Lower lobe of right lung (tissue), 2 donors: ENCODE measurements at regions not wholly inside any gene's neighbourhood (a gene's known extent, or its start where the extent isn't known, plus 50 kb on each side); places are given as distances from the start of the nearest gene placed in this dataset.

ENCODE experiments used
- ATAC-seq, 2 donors: fragments of 200-7000 bp; cut with Tn5 transposase; one replicate each; pipeline ENCODE4 v1.9.1; 2020 to 2022; ENCODE audit warnings: mild to moderate bottlenecking in 2 of 2, moderate library complexity in 2 of 2
- DNase-seq: peaks from one replicate; pipeline ENCODE4 v3.0.0-alpha.2; 2020
- H3K27ac ChIP-seq: fragments of 200-600 bp; one replicate; pipeline ENCODE4 v1.8.0; 2022
- H3K27me3 ChIP-seq: fragments of 200-600 bp; one replicate; pipeline ENCODE4 v1.8.0; 2022; ENCODE audit warnings: low read depth
- H3K36me3 ChIP-seq: fragments of 200-600 bp; one replicate; pipeline ENCODE4 v1.8.0; 2022; ENCODE audit warnings: mild to moderate bottlenecking
- H3K4me1 ChIP-seq: fragments of 200-600 bp; one replicate; pipeline ENCODE4 v1.8.0; 2022
- H3K4me3 ChIP-seq: fragments of 200-600 bp; one replicate; pipeline ENCODE4 v1.8.0; 2022; ENCODE audit warnings: mild to moderate bottlenecking
- H3K9me3 ChIP-seq: fragments of 200-600 bp; one replicate; pipeline ENCODE4 v1.8.0; 2022
- intact Hi-C: fragments of 100-400 bp; cut with DNase I; formaldehyde crosslinking; loops from one replicate; pipeline ENCODE4 v1.11.0; 2022
- TF ChIP-seq, protein P1 (sequence below): fragments of 200-600 bp; IDR thresholded peaks from one replicate; pipeline ENCODE4 v1.8.0; 2022; ENCODE audit warnings: antibody characterized with exemption, mild to moderate bottlenecking
- donor health status: DM: no; HTN: yes; CAD: no; lungs with severe emphysema.

DNA sequence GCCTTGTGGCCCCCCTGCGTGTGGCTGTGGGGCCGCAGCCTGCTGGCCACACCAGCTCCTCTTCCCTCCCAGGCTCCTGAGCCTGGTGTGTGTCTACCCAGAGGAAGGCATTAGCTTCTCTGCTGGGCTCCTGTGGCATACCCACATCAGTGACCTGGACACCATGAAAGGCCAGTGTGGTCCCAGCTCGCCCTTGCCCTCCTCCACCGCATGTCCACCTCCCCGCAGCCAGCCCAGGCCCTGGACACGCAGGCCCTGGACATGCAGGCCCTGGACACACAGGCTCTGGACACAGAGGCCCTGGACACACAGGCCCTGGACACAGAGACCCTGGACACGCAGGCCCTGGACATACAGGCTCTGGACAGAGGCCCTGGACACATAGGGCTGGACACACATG, 153.4 kb upstream of the PPP1R26 start:
- H3K27me3 ChIP-seq: peaks cover 6% of the 10 kb centered on the region
- H3K9me3 ChIP-seq: no peaks in the 10 kb centered on the region
- H3K27ac ChIP-seq: no peak overlapping the region
- TF ChIP-seq, protein P1, sequence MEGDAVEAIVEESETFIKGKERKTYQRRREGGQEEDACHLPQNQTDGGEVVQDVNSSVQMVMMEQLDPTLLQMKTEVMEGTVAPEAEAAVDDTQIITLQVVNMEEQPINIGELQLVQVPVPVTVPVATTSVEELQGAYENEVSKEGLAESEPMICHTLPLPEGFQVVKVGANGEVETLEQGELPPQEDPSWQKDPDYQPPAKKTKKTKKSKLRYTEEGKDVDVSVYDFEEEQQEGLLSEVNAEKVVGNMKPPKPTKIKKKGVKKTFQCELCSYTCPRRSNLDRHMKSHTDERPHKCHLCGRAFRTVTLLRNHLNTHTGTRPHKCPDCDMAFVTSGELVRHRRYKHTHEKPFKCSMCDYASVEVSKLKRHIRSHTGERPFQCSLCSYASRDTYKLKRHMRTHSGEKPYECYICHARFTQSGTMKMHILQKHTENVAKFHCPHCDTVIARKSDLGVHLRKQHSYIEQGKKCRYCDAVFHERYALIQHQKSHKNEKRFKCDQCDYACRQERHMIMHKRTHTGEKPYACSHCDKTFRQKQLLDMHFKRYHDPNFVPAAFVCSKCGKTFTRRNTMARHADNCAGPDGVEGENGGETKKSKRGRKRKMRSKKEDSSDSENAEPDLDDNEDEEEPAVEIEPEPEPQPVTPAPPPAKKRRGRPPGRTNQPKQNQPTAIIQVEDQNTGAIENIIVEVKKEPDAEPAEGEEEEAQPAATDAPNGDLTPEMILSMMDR: no peak
- H3K36me3 ChIP-seq: no peaks in the 10 kb centered on the region
- no peak overlapping the region for H3K4me3 ChIP-seq
- intact Hi-C loops: no loop called here
- H3K4me1 ChIP-seq: no peaks in the 10 kb centered on the region
- ATAC-seq: no peak
- peak; percentile 35 for DNase-seq

DNA sequence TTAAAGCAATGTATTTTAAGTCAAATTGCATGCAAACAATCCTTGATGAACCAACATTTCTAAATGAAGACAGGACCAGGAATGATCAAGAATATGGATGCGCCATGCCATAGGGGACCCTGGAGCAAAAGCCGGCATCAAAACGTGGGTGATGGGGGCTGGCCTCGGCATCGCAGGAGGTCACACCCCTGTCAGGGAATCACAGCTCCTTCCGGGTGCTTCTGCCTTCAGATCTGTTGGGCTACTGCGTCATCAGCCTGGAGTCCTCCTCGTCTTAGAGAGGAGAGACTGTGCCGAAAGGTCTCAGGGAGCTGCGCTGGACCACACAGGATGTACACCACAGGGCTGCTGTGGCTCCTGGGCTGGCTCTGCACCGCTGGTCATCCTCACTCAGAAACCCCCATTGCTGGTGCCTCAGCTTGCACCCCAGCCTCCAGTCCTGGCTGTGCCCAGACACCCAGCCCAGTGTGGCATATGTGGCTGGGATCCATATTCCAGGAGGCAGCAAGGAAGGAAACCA, 152.9 kb upstream of the PPP1R26 start:
- TF ChIP-seq, protein P1: no peak
- Histone ChIP-seq H3K4me3 (no peak overlapping the region), H3K4me1 (no peaks in the 10 kb centered on the region), H3K27me3 (peaks cover 6% of the 10 kb centered on the region), H3K9me3 (no peaks in the 10 kb centered on the region), H3K36me3 (no peaks in the 10 kb centered on the region), H3K27ac (no peak overlapping the region)
- no peak for ATAC-seq
- intact Hi-C loops: no loop called here
- DNase-seq: peak; percentile 25

DNA sequence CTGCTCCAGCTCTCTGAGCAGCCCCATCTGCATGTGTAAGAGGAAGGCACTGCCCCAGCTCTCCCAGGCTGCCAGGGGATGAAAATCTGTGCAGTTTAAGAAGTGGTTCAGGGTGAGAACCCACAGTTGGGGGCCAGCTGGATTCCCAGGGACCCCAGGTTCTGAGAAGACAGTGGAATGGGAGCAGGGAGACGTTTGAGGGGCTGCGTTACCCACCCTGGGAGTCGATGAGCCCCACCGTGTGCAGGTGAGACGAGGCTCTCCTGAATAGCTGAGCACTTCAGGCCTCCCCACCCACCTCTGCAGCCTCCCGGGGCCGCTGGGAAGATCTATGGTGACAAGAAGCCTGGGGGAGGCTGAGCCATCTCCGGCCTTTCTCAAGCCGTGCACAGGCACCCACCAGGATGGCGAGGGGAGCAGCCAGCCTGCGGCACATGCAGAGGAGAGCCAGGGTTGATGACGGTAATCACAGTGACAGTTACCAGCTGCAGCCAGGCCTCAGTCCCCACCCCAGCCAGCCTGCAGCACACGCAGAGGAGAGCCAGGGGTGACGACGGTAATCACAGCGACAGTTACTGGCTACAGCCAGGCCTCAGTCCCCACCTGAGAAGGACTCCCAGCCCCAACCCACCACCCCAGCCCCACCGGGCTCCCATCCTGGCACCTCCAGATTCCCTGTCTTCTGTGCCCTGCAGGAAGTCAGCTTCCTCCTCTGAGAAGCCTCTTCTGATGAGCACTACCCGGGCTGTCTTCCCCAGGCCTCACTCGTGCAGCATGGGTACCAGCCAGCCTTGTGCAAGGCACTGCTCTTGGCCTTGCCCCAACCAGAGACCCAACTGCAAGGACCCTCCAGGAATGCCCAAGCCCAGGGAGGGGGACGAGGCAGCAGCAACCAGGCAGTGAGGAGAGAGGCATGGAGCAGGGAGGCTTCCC, 150.8 kb upstream of the PPP1R26 start:
- Histone ChIP-seq H3K27ac (no peak overlapping the region), H3K36me3 (no peaks in the 10 kb centered on the region), H3K9me3 (no peaks in the 10 kb centered on the region), H3K4me3 (no peak overlapping the region), H3K27me3 (peaks cover 6% of the 10 kb centered on the region), H3K4me1 (no peaks in the 10 kb centered on the region)
- TF ChIP-seq, protein P1: no peak
- DNase-seq: peak; percentile 33
- no peak for ATAC-seq
- intact Hi-C loops: no loop called here

DNA sequence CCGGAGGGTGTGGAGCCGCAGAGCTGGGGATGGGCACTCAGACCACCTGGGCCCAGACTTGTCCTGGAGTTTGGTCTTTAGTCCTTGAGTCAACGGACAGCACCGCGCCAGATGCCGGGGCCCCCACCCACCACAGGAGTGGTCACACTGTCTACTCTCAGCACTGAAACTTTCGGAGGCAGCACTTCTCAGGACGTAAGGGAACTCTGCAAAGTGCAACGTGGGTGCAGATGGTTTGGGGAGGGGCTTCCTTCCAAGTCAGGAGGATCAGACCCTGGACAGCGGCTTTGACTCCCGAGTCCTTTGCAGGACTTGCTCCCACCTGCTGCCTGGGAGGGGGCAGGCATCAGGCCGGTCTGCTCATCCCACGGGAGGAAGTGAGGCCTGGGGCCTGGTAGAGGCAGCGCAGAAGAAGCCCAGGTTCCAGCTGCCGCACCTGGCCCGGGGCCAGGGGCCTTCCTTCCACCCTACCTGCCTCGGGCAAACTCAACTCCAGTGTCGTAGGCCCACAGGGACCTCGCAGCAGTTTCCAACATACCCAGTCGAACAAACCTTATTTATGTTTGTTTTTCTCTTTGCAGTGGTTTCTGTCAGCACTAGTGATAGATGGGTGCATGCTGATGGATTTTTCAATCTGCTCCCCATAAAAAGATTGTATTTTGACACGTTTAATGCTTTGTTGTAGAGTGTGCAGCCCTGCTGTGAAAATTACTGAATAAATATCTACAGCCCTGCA, 149.8 kb upstream of the PPP1R26 start:
- intact Hi-C loops: no loop called here
- Histone ChIP-seq H3K9me3 (no peaks in the 10 kb centered on the region), H3K27ac (no peak overlapping the region), H3K4me1 (no peaks in the 10 kb centered on the region), H3K4me3 (no peak overlapping the region), H3K27me3 (peaks cover 6% of the 10 kb centered on the region), H3K36me3 (no peaks in the 10 kb centered on the region)
- DNase-seq: no peak
- TF ChIP-seq, protein P1: no peak
- ATAC-seq: no peak

DNA sequence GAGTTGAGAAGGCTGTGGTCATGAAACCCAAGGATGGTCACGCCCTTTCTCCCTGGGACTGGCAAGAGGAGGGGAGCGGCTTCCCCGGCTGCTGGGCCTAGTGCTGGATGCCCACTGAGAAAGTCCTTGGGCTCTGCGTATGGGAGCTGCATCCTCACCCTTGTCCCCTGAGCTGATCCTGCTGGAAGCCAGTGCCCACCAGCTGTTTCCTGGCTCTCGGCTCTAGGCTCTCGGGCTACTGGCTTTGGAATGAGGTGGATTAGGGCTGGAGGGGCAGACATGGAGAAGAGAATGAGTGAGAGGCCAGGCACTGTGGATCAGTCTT, 149.3 kb upstream of the PPP1R26 start:
- Histone ChIP-seq H3K4me3 (no peak overlapping the region), H3K27me3 (peaks cover 6% of the 10 kb centered on the region), H3K27ac (no peak overlapping the region), H3K36me3 (no peaks in the 10 kb centered on the region), H3K4me1 (no peaks in the 10 kb centered on the region), H3K9me3 (no peaks in the 10 kb centered on the region)
- DNase-seq (no peak), ATAC-seq (no peak)
- intact Hi-C loops: no loop called here
- TF ChIP-seq, protein P1: no peak
